Upper lobe of left lung (tissue), 4 donors: ENCODE measurements at regions not wholly inside any gene's neighbourhood (a gene's known extent, or its start where the extent isn't known, plus 50 kb on each side); places are given as distances from the start of the nearest gene placed in this dataset.

Source experiments
- CTCF ChIP-seq, 6 experiments: fragments of 450-650 bp in 4 of 6; fragments of 200-600 bp in 2 of 6; sonication (generic) in 2 of 6; IDR thresholded peaks; one replicate each; pipeline ENCODE4 v1.5.1; 2016 to 2019; ENCODE audit warnings: antibody characterized with exemption in 6 of 6
- EP300 ChIP-seq, 4 donors: sonication (generic); formaldehyde crosslinking; IDR thresholded peaks; one replicate each; pipeline ENCODE4 v1.5.1; 2017; ENCODE audit warnings: antibody characterized with exemption in 4 of 4, control low read depth in 2 of 4
- POLR2A ChIP-seq, 4 donors: fragments of 450-650 bp; IDR thresholded peaks; one replicate each; pipeline ENCODE4 v1.5.1; 2016 to 2017; ENCODE audit warnings: antibody characterized with exemption in 4 of 4, mild to moderate bottlenecking in 2 of 4

- TF ChIP-seq CTCF (IDR thresholded peaks at IDR 0.05) (no peak), POLR2A (IDR thresholded peaks at IDR 0.05) (no peak), EP300 (IDR thresholded peaks at IDR 0.05) (no peak)
These were observed 132.9 kb upstream of the IFNE start for GRCh38 chr9:21615018-21615417.
